ENCODE measurements at regions not wholly inside any gene's neighbourhood (a gene's known extent, or its start where the extent isn't known, plus 50 kb on each side); places are given as distances from the start of the nearest gene placed in this dataset.
A peak's percentile ranks its signal among the peaks of the same experiment; 100 is the strongest.

GRCh38 chr3:116977441-116977840, 267.9 kb downstream of the TUSC7 start:
- Histone ChIP-seq H3K36me3 (replicated peaks in 1 of 2; ENCODE audit: control insufficient read depth in 1 of 2, insufficient read depth in 2 of 2, low read length in 1 of 2) (no peaks in the 10 kb centered on the region), H3K27ac (ENCODE audit: low read depth in 2 of 2, low read length in 1 of 2) (peak overlapping the region in 1 of 2 experiments; percentile 6; a peak in 1 of 4 replicates), H3K4me2 (no peak overlapping the region), H3K27me3 (ENCODE audit: insufficient read depth) (no peaks in the 10 kb centered on the region), H3K79me2 (ENCODE audit: insufficient read depth) (no peaks in the 10 kb centered on the region), H3K4me1 (ENCODE audit: control insufficient read depth in 1 of 2, insufficient read depth in 2 of 2, low read depth in 1 of 2, low read length in 1 of 2) (peaks cover 0 to 8% of the 10 kb centered on the region in 2 experiments; a peak in 2 of 4 replicates), H4K20me1 (ENCODE audit: insufficient read depth) (no peaks in the 10 kb centered on the region), H3K4me3 (ENCODE audit: low read depth in 2 of 2, low read length in 1 of 2) (no peak overlapping the region), H3F3A (replicated peaks; ENCODE audit: insufficient read depth) (no peaks in the 10 kb centered on the region), H3K9me2 (no peaks in the 10 kb centered on the region), H3K9ac (no peak overlapping the region), H3K9me3 (no peaks in the 10 kb centered on the region), H2AFZ (ENCODE audit: low read depth) (no peak overlapping the region)
- POLR2A ChIA-PET, result no interaction called here
- WGBS (ENCODE audit: low lambda C conversion rate), result 100% methylated on average over 1 of the region's 1 CpG
- CTCF ChIA-PET, result no interaction called here
- DNase-seq, result no peak
- TF ChIP-seq TAF1 (IDR thresholded peaks at IDR 0.05; ENCODE audit: borderline replicate concordance, low read depth, low read length), result no peak
- TF ChIP-seq GABPA (IDR thresholded peaks at IDR 0.05; ENCODE audit: low read depth), result no peak
- TF ChIP-seq EZH2phosphoT487 (IDR thresholded peaks at IDR 0.05; ENCODE audit: borderline replicate concordance, low read depth), result no peak
- no peak for TF ChIP-seq TCF12 (IDR thresholded peaks at IDR 0.05)
- no peak for TF ChIP-seq POLR2AphosphoS5 (IDR thresholded peaks at IDR 0.05; ENCODE audit: low read depth, low read length)
- no peak for TF ChIP-seq FOSL2 (IDR thresholded peaks at IDR 0.05; ENCODE audit: borderline replicate concordance, low read depth)
- no peak for TF ChIP-seq SIN3A (IDR thresholded peaks at IDR 0.05; ENCODE audit: borderline replicate concordance, low read depth, low read length)
- TF ChIP-seq EP300 (IDR thresholded peaks at IDR 0.05; ENCODE audit: borderline replicate concordance in 1 of 2, low read depth in 1 of 2, low read length in 1 of 2), result no peak
- no peak for TF ChIP-seq TEAD4 (IDR thresholded peaks at IDR 0.05; ENCODE audit: borderline replicate concordance, insufficient read depth)
- TF ChIP-seq YY1 (IDR thresholded peaks at IDR 0.05; ENCODE audit: low read depth), result no peak
- TF ChIP-seq MAX (IDR thresholded peaks at IDR 0.05; ENCODE audit: low read depth), result no peak
- TF ChIP-seq JUND (IDR thresholded peaks at IDR 0.05), result no peak
- no peak for TF ChIP-seq GATA2 (CRISPR knock-in tag; IDR thresholded peaks at IDR 0.05)

GRCh38 chr3:116980099-116980498, 270.5 kb downstream of the TUSC7 start:
- no peak overlapping the region for H3K9ac ChIP-seq
- no peaks in the 10 kb centered on the region for H3K9me3 ChIP-seq
- H2AFZ ChIP-seq (ENCODE audit: low read depth), result no peak overlapping the region
- H3K79me2 ChIP-seq (ENCODE audit: insufficient read depth), result no peaks in the 10 kb centered on the region
- DNase-seq, result no peak
- H3K36me3 ChIP-seq (replicated peaks in 1 of 2; ENCODE audit: control insufficient read depth in 1 of 2, insufficient read depth in 2 of 2, low read length in 1 of 2), result no peaks in the 10 kb centered on the region
- no peaks in the 10 kb centered on the region for H3F3A ChIP-seq (replicated peaks; ENCODE audit: insufficient read depth)
- H3K27ac ChIP-seq (ENCODE audit: low read depth in 2 of 2, low read length in 1 of 2), result peak overlapping the region in 1 of 2 experiments; percentile 83; a peak in 1 of 4 replicates
- H3K4me3 ChIP-seq (ENCODE audit: low read depth in 2 of 2, low read length in 1 of 2), result no peak overlapping the region
- H3K4me1 ChIP-seq (ENCODE audit: control insufficient read depth in 1 of 2, insufficient read depth in 2 of 2, low read depth in 1 of 2, low read length in 1 of 2), result no peaks in the 10 kb centered on the region; a peak in 2 of 4 replicates
- H3K27me3 ChIP-seq (ENCODE audit: insufficient read depth), result no peaks in the 10 kb centered on the region
- H3K4me2 ChIP-seq, result no peak overlapping the region
- POLR2A ChIA-PET, result no interaction called here
- H3K9me2 ChIP-seq, result no peaks in the 10 kb centered on the region
- WGBS (ENCODE audit: low lambda C conversion rate), result 85% methylated on average over 3 of the region's 3 CpGs
- TF ChIP-seq RXRA (IDR thresholded peaks at IDR 0.05; ENCODE audit: borderline replicate concordance, low read depth) (no peak), ELF1 (IDR thresholded peaks at IDR 0.05) (no peak), RFX5 (IDR thresholded peaks at IDR 0.05; ENCODE audit: low read length) (no peak), REST (IDR thresholded peaks at IDR 0.05; ENCODE audit: low read depth, low read length) (no peak), FOXM1 (IDR thresholded peaks at IDR 0.05; ENCODE audit: low read depth) (no peak), EZH2phosphoT487 (IDR thresholded peaks at IDR 0.05; ENCODE audit: borderline replicate concordance, low read depth) (no peak)
- CTCF ChIA-PET, result interaction anchor here (0.7 to 0.9 kb wide), 3 partner anchors 9 to 209 kb away, joined by 3 read pairs; no protein-coding TSS in a partner anchor
- no peaks in the 10 kb centered on the region for H4K20me1 ChIP-seq (ENCODE audit: insufficient read depth)
